ENCODE measurements at regions not wholly inside any gene's neighbourhood (a gene's known extent, or its start where the extent isn't known, plus 50 kb on each side); places are given as distances from the start of the nearest gene placed in this dataset.
"Not testable (repeated sequence)": the region's sequence is repeated elsewhere in the genome, so short reads cannot be mapped to it uniquely, and the experiment has no call there.

DNA sequence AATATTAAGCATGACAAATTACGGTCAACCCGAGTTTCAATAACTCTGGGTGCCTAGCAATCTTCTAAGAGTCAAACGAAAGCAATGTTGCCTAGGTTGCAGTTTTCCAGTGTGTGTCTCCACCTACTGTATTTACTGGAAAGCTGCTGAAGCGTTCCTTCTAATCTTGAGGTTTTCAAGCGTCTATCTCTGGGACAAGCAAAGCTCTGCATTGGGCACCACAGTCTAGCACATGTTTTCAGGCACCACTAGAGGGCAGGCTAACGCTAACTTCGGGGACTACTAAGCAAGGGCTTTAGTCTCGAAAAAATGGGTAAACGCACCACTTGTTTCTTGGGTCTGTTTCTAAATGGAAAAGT, 82.7 kb upstream of the KIF2A start:
- Histone ChIP-seq H3K4me3 (ENCODE audit: low read length) (peak overlapping the region; percentile 41; the same call in 1 of the 2 replicates), H3K4me2 (ENCODE audit: low read length) (peak overlapping the region; percentile 50)
- not testable (repeated sequence) for H3K27me3 ChIP-seq (ENCODE audit: control insufficient read depth, low read length); H3K9me3 ChIP-seq (ENCODE audit: control insufficient read depth, insufficient read depth, low read length); H3K36me3 ChIP-seq (ENCODE audit: control insufficient read depth, low read length); H3K4me1 ChIP-seq (ENCODE audit: control insufficient read depth, low read length); H3F3A ChIP-seq (ENCODE audit: control insufficient read depth, insufficient read depth); H3K27ac ChIP-seq (ENCODE audit: low read depth, low read length); H3K9me2 ChIP-seq (replicated peaks; ENCODE audit: control insufficient read depth, low read length); H3K79me2 ChIP-seq (ENCODE audit: control insufficient read depth, low read length); H4K20me1 ChIP-seq (ENCODE audit: control insufficient read depth, insufficient read depth, low read depth, low read length)
- peak; percentile 16 for TF ChIP-seq CTCF (IDR thresholded peaks at IDR 0.05; ENCODE audit: low read depth, low read length, poor library complexity, severe bottlenecking)

GRCh38 chr5:62224987-62225601, 80.9 kb upstream of the KIF2A start:
- TF ChIP-seq CTCF (IDR thresholded peaks at IDR 0.05; ENCODE audit: low read depth, low read length, poor library complexity, severe bottlenecking), result peak; percentile 37
- not testable (repeated sequence) for H3K4me3 ChIP-seq (ENCODE audit: low read length); H3K9me2 ChIP-seq (replicated peaks; ENCODE audit: control insufficient read depth, low read length); H3K27ac ChIP-seq (ENCODE audit: low read depth, low read length); H3K79me2 ChIP-seq (ENCODE audit: control insufficient read depth, low read length); H3K4me1 ChIP-seq (ENCODE audit: control insufficient read depth, low read length); H4K20me1 ChIP-seq (ENCODE audit: control insufficient read depth, insufficient read depth, low read depth, low read length); H3F3A ChIP-seq (ENCODE audit: control insufficient read depth, insufficient read depth); H3K36me3 ChIP-seq (ENCODE audit: control insufficient read depth, low read length); H3K4me2 ChIP-seq (ENCODE audit: low read length); H3K9me3 ChIP-seq (ENCODE audit: control insufficient read depth, insufficient read depth, low read length); H3K27me3 ChIP-seq (ENCODE audit: control insufficient read depth, low read length)

GRCh38 chr5:62230876-62231388, 75.1 kb upstream of the KIF2A start:
- not testable (repeated sequence) for H3K4me1 ChIP-seq (ENCODE audit: control insufficient read depth, low read length)

DNA sequence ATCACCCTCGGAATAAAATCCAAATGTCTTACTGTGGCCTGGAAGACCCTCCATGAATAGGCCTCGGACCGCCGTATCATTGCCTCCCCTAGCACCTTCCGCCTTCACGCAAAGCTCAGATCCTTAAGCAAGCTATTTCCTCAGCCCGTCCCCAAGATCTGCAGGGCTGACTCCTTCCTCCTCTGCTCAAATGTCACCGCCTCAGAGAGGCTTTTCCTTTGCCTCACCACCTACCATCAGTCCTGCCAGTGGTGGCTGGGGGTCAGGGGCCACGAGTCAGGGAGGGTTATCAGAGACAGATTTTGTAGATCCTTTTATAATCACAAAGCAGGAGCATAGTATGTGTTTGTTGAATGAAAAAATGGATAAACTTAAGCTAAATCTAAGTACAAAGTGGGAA, 74.4 kb upstream of the KIF2A start:
- H3K79me2 ChIP-seq (ENCODE audit: control insufficient read depth, low read length), result no peaks in the 10 kb centered on the region
- no peaks in the 10 kb centered on the region for H3K9me2 ChIP-seq (replicated peaks; ENCODE audit: control insufficient read depth, low read length)
- no peaks in the 10 kb centered on the region for H3K9me3 ChIP-seq (ENCODE audit: control insufficient read depth, insufficient read depth, low read length)
- no peak overlapping the region for H3K27ac ChIP-seq (ENCODE audit: low read depth, low read length)
- no peaks in the 10 kb centered on the region for H3F3A ChIP-seq (ENCODE audit: control insufficient read depth, insufficient read depth)
- no peaks in the 10 kb centered on the region for H3K36me3 ChIP-seq (ENCODE audit: control insufficient read depth, low read length)
- no peaks in the 10 kb centered on the region for H3K4me1 ChIP-seq (ENCODE audit: control insufficient read depth, low read length)
- no peaks in the 10 kb centered on the region for H3K27me3 ChIP-seq (ENCODE audit: control insufficient read depth, low read length)
- H3K4me2 ChIP-seq (ENCODE audit: low read length), result no peak overlapping the region
- H4K20me1 ChIP-seq (ENCODE audit: control insufficient read depth, insufficient read depth, low read depth, low read length), result no peaks in the 10 kb centered on the region
- TF ChIP-seq EZH2phosphoT487 (IDR thresholded peaks at IDR 0.05; ENCODE audit: borderline replicate concordance, low read length) (no peak), CTCF (IDR thresholded peaks at IDR 0.05; ENCODE audit: low read depth, low read length, poor library complexity, severe bottlenecking) (no peak)
- no peak overlapping the region for H3K4me3 ChIP-seq (ENCODE audit: low read length)

More at GRCh38 chr5:62230876-62231388, 75.1 kb upstream of the KIF2A start:
- H3K9me3 ChIP-seq (ENCODE audit: control insufficient read depth, insufficient read depth, low read length); H3F3A ChIP-seq (ENCODE audit: control insufficient read depth, insufficient read depth); H3K4me2 ChIP-seq (ENCODE audit: low read length); H3K27ac ChIP-seq (ENCODE audit: low read depth, low read length); H3K27me3 ChIP-seq (ENCODE audit: control insufficient read depth, low read length); H3K79me2 ChIP-seq (ENCODE audit: control insufficient read depth, low read length); H3K36me3 ChIP-seq (ENCODE audit: control insufficient read depth, low read length); H4K20me1 ChIP-seq (ENCODE audit: control insufficient read depth, insufficient read depth, low read depth, low read length); H3K4me3 ChIP-seq (ENCODE audit: low read length); H3K9me2 ChIP-seq (replicated peaks; ENCODE audit: control insufficient read depth, low read length): not testable (repeated sequence)

DNA sequence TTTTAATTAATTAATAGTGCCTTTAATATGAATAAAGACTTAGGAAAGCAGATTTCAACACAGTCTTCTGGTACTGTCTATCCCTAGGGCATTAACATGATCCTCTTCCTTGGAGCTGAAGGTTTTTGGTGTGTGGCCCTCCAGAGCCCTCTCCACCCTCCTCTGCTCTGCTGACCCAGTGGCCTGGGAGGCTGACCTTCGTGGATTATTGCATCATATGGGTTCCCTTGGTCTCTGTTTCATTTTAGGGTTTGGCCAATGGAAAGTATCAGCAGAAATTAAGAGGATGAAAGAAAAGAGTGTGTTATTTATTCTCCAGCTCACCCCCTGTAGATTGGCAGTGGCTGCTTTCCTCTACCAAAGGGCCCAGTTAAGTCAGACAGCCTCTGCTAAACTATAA, 73.8 kb upstream of the KIF2A start:
- not testable (repeated sequence) for H3K79me2 ChIP-seq (ENCODE audit: control insufficient read depth, low read length); H3K27me3 ChIP-seq (ENCODE audit: control insufficient read depth, low read length); H3K4me3 ChIP-seq (ENCODE audit: low read length); H3K4me2 ChIP-seq (ENCODE audit: low read length); H3F3A ChIP-seq (ENCODE audit: control insufficient read depth, insufficient read depth); H3K27ac ChIP-seq (ENCODE audit: low read depth, low read length); H3K9me3 ChIP-seq (ENCODE audit: control insufficient read depth, insufficient read depth, low read length); H3K36me3 ChIP-seq (ENCODE audit: control insufficient read depth, low read length); H4K20me1 ChIP-seq (ENCODE audit: control insufficient read depth, insufficient read depth, low read depth, low read length); H3K4me1 ChIP-seq (ENCODE audit: control insufficient read depth, low read length); H3K9me2 ChIP-seq (replicated peaks; ENCODE audit: control insufficient read depth, low read length)

All from DOHH2 (cell line).